Omental fat pad (tissue), 3 donors: ENCODE measurements at regions not wholly inside any gene's neighbourhood (a gene's known extent, or its start where the extent isn't known, plus 50 kb on each side); places are given as distances from the start of the nearest gene placed in this dataset.
"Not testable (repeated sequence)": the region's sequence is repeated elsewhere in the genome, so short reads cannot be mapped to it uniquely, and the experiment has no call there.

Experiments
- ATAC-seq: fragments of 150-250 bp; one replicate; pipeline ENCODE4 v1.9.1; 2016; ENCODE audit warnings: mild to moderate bottlenecking, moderate library complexity; ENCODE audit not compliant: low FRiP score
- DNase-seq: peaks from one replicate; pipeline ENCODE4 v3.0.0-alpha.2; 2019; ENCODE audit warnings: low spot score
- CTCF ChIP-seq, 3 donors: fragments of 450-650 bp; IDR thresholded peaks; one replicate each; pipeline ENCODE4 v1.5.1; 2016 to 2017; ENCODE audit warnings: antibody characterized with exemption in 3 of 3, mild to moderate bottlenecking in 3 of 3, moderate library complexity in 2 of 3

- no peak for TF ChIP-seq CTCF (IDR thresholded peaks at IDR 0.05)
- DNase-seq (no peak), ATAC-seq (no peak)
Measured at GRCh38 chr6:51027283-51028065, 208.8 kb downstream of the TFAP2B start.

- no peak for ATAC-seq
- DNase-seq = no peak
- no peak for TF ChIP-seq CTCF (IDR thresholded peaks at IDR 0.05)
Measured at GRCh38 chr6:51028276-51028675, 209.6 kb downstream of the TFAP2B start.

- ATAC-seq = no peak
- DNase-seq = no peak
- no peak for TF ChIP-seq CTCF (IDR thresholded peaks at IDR 0.05)
Measured at GRCh38 chr6:51029561-51029960, 210.9 kb downstream of the TFAP2B start.

- DNase-seq = no peak
- TF ChIP-seq CTCF (IDR thresholded peaks at IDR 0.05) = no peak
- ATAC-seq = no peak
Measured at GRCh38 chr6:51045548-51045947, 226.9 kb downstream of the TFAP2B start.

- ATAC-seq = no peak
- no peak for DNase-seq
- TF ChIP-seq CTCF (IDR thresholded peaks at IDR 0.05) = no peak
Measured at GRCh38 chr6:51049288-51049982, 230.8 kb downstream of the TFAP2B start.

- ATAC-seq = no peak
- no peak for TF ChIP-seq CTCF (IDR thresholded peaks at IDR 0.05)
Measured at GRCh38 chr6:51049983-51050877, 231.6 kb downstream of the TFAP2B start.

GRCh38 chr6:51052716-51053115 is 234.0 kb downstream of the TFAP2B start:
- not testable (repeated sequence) for DNase-seq, ATAC-seq

More at GRCh38 chr6:51049983-51050877, 231.6 kb downstream of the TFAP2B start:
- DNase-seq = no peak

- not testable (repeated sequence) for ATAC-seq, DNase-seq
Measured at GRCh38 chr6:51055316-51055715, 236.6 kb downstream of the TFAP2B start.
